Right ventricle myocardium inferior (tissue), 1 donor: ENCODE measurements at regions not wholly inside any gene's neighbourhood (a gene's known extent, or its start where the extent isn't known, plus 50 kb on each side); places are given as distances from the start of the nearest gene placed in this dataset.

Source experiments
- ATAC-seq: fragments of 200-7000 bp; cut with Tn5 transposase; one replicate; pipeline ENCODE4 v1.9.1; 2020; ENCODE audit warnings: mild to moderate bottlenecking, moderate library complexity
- DNase-seq: peaks from one replicate; pipeline ENCODE4 v3.0.0; 2021; ENCODE audit errors: missing footprints
- intact Hi-C: fragments of 100-400 bp; cut with DNase I; formaldehyde crosslinking; loops from one replicate; pipeline ENCODE4 v1.11.0; 2022
- donor health status: DM: no; HTN: yes; CAD: no; lungs with severe emphysema.

GRCh38 chr1:234777856-234778220 lies 167.9 kb upstream of the IRF2BP2 start:
- intact Hi-C loops, result no loop called here
- ATAC-seq, result no peak
- no peak for DNase-seq

- intact Hi-C loops, result no loop called here
- no peak for ATAC-seq
- no peak for DNase-seq
Measured at GRCh38 chr1:234776876-234777855, 167.2 kb upstream of the IRF2BP2 start.

- ATAC-seq (no peak), DNase-seq (no peak)
- intact Hi-C loops, result no loop called here
Measured at GRCh38 chr1:234776256-234776875, 166.4 kb upstream of the IRF2BP2 start.

GRCh38 chr1:234775477-234776246 lies 165.7 kb upstream of the IRF2BP2 start:
- no peak for ATAC-seq
- intact Hi-C loops, result no loop called here
- no peak for DNase-seq

GRCh38 chr1:234774971-234775370 lies 165.0 kb upstream of the IRF2BP2 start:
- ATAC-seq, result peak; percentile 18
- intact Hi-C loops, result no loop called here
- no peak for DNase-seq

GRCh38 chr1:234773936-234774677 lies 164.1 kb upstream of the IRF2BP2 start:
- ATAC-seq, result no peak
- intact Hi-C loops, result no loop called here

GRCh38 chr1:234772345-234773147 lies 162.6 kb upstream of the IRF2BP2 start:
- intact Hi-C loops, result no loop called here
- peak; percentile 74 for DNase-seq
- peak; percentile 51 for ATAC-seq

More at GRCh38 chr1:234773936-234774677, 164.1 kb upstream of the IRF2BP2 start:
- no peak for DNase-seq

- ATAC-seq, result no peak
- DNase-seq, result no peak
- intact Hi-C loops, result no loop called here
Measured at GRCh38 chr1:234771642-234772344, 161.8 kb upstream of the IRF2BP2 start.

GRCh38 chr1:234770924-234771540 lies 161.1 kb upstream of the IRF2BP2 start:
- intact Hi-C loops, result no loop called here
- no peak for ATAC-seq

GRCh38 chr1:234769986-234770795 lies 160.2 kb upstream of the IRF2BP2 start:
- no peak for ATAC-seq
- no peak for DNase-seq
- intact Hi-C loops, result no loop called here

More at GRCh38 chr1:234770924-234771540, 161.1 kb upstream of the IRF2BP2 start:
- no peak for DNase-seq

GRCh38 chr1:234769284-234769985 lies 159.5 kb upstream of the IRF2BP2 start:
- DNase-seq (no peak), ATAC-seq (no peak)
- intact Hi-C loops, result no loop called here

GRCh38 chr1:234768569-234769283 lies 158.7 kb upstream of the IRF2BP2 start:
- ATAC-seq (no peak), DNase-seq (no peak)
- intact Hi-C loops, result no loop called here

- DNase-seq (no peak), ATAC-seq (no peak)
- intact Hi-C loops, result no loop called here
Measured at GRCh38 chr1:234768171-234768568, 158.2 kb upstream of the IRF2BP2 start.

GRCh38 chr1:234765672-234766071 lies 155.7 kb upstream of the IRF2BP2 start:
- intact Hi-C loops, result no loop called here

GRCh38 chr1:234765181-234765580 lies 155.2 kb upstream of the IRF2BP2 start:
- no peak for DNase-seq
- intact Hi-C loops, result no loop called here
- ATAC-seq, result no peak

More at GRCh38 chr1:234765672-234766071, 155.7 kb upstream of the IRF2BP2 start:
- DNase-seq (no peak), ATAC-seq (no peak)
